HG03060 (cell line): ENCODE measurements at regions not wholly inside any gene's neighbourhood (a gene's known extent, or its start where the extent isn't known, plus 50 kb on each side); places are given as distances from the start of the nearest gene placed in this dataset.

Experiments used
- ATAC-seq: cut with Tn5 transposase; IDR thresholded peaks from one replicate; pipeline ENCODE4 v1.9.1; 2021; ENCODE audit warnings: low read depth, moderate number of reproducible peaks; ENCODE audit not compliant: unreplicated experiment

GRCh38 chr12:124517260-124518050 lies 50.0 kb downstream of the NCOR2 start:
- no peak for ATAC-seq

- ATAC-seq: no peak
These were observed 50.6 kb downstream of the NCOR2 start for GRCh38 chr12:124516850-124517249.

- ATAC-seq: no peak
These were observed 51.4 kb downstream of the NCOR2 start for GRCh38 chr12:124515981-124516380.

GRCh38 chr12:124514996-124515932 lies 52.1 kb downstream of the NCOR2 start:
- ATAC-seq: no peak

GRCh38 chr12:124514145-124514995 lies 53.0 kb downstream of the NCOR2 start:
- ATAC-seq: no peak

GRCh38 chr12:124513297-124513867 lies 54.0 kb downstream of the NCOR2 start:
- no peak for ATAC-seq

GRCh38 chr12:124512667-124513296 lies 54.6 kb downstream of the NCOR2 start:
- no peak for ATAC-seq

GRCh38 chr12:124511259-124511985 lies 56.0 kb downstream of the NCOR2 start:
- no peak for ATAC-seq

- no peak for ATAC-seq
These were observed 57.0 kb downstream of the NCOR2 start for GRCh38 chr12:124510301-124510970.

- ATAC-seq: no peak
These were observed 57.6 kb downstream of the NCOR2 start for GRCh38 chr12:124509676-124510300.

- no peak for ATAC-seq
These were observed 58.1 kb downstream of the NCOR2 start for GRCh38 chr12:124509300-124509675.

- ATAC-seq: no peak
These were observed 58.9 kb downstream of the NCOR2 start for GRCh38 chr12:124508381-124509079.

GRCh38 chr12:124507188-124508109 lies 60.0 kb downstream of the NCOR2 start:
- ATAC-seq: no peak

GRCh38 chr12:124506832-124507153 lies 60.6 kb downstream of the NCOR2 start:
- no peak for ATAC-seq

- ATAC-seq: no peak
These were observed 61.1 kb downstream of the NCOR2 start for GRCh38 chr12:124506145-124506831.
